Activated CD4-positive, alpha-beta T cell treated with anti-CD3 and anti-CD28 coated beads, Interleukin-2, Interleukin-6, amounts not matched to agents 100 ng/mL and 50 ng/mL, durations not matched to agents 16 hours and 8 hours (primary cell): ENCODE measurements at regions not wholly inside any gene's neighbourhood (a gene's known extent, or its start where the extent isn't known, plus 50 kb on each side); places are given as distances from the start of the nearest gene placed in this dataset.
"Not testable (repeated sequence)": the region's sequence is repeated elsewhere in the genome, so short reads cannot be mapped to it uniquely, and the experiment has no call there.

Experiments used
- DNase-seq: peaks from one replicate; pipeline ENCODE4 v3.0.0-alpha.2; 2020

- DNase-seq: no peak
Observed at GRCh38 chr3:20539666-20540065, 353.7 kb upstream of the SGO1 start.

- no peak for DNase-seq
Observed at GRCh38 chr3:20537234-20537633, 351.2 kb upstream of the SGO1 start.

GRCh38 chr3:20529911-20530310, 343.9 kb upstream of the SGO1 start:
- no peak for DNase-seq

GRCh38 chr3:20528180-20528770, 342.3 kb upstream of the SGO1 start:
- no peak for DNase-seq

GRCh38 chr3:20527368-20527767, 341.4 kb upstream of the SGO1 start:
- DNase-seq: no peak

GRCh38 chr3:20524328-20524727, 338.3 kb upstream of the SGO1 start:
- DNase-seq: no peak

- DNase-seq: no peak
Observed at GRCh38 chr3:20523293-20523692, 337.3 kb upstream of the SGO1 start.

GRCh38 chr3:20517316-20517715, 331.3 kb upstream of the SGO1 start:
- not testable (repeated sequence) for DNase-seq

GRCh38 chr3:20516311-20516710, 330.3 kb upstream of the SGO1 start:
- no peak for DNase-seq

GRCh38 chr3:20515834-20516233, 329.8 kb upstream of the SGO1 start:
- DNase-seq: no peak

GRCh38 chr3:20511863-20512505, 326.0 kb upstream of the SGO1 start:
- DNase-seq: peak; percentile 27

GRCh38 chr3:20510396-20510795, 324.4 kb upstream of the SGO1 start:
- DNase-seq: no peak

- no peak for DNase-seq
Observed at GRCh38 chr3:20503394-20504082, 317.5 kb upstream of the SGO1 start.

- DNase-seq: no peak
Observed at GRCh38 chr3:20490996-20491395, 305.0 kb upstream of the SGO1 start.

- no peak for DNase-seq
Observed at GRCh38 chr3:20488151-20488550, 302.1 kb upstream of the SGO1 start.

GRCh38 chr3:20484126-20484525, 298.1 kb upstream of the SGO1 start:
- no peak for DNase-seq

GRCh38 chr3:20482350-20482749, 296.3 kb upstream of the SGO1 start:
- no peak for DNase-seq

GRCh38 chr3:20480786-20481365, 294.9 kb upstream of the SGO1 start:
- DNase-seq: no peak

GRCh38 chr3:20478436-20478835, 292.4 kb upstream of the SGO1 start:
- DNase-seq: no peak

- not testable (repeated sequence) for DNase-seq
Observed at GRCh38 chr3:20464237-20464636, 278.2 kb upstream of the SGO1 start.

- DNase-seq: no peak
Observed at GRCh38 chr3:20462723-20463122, 276.7 kb upstream of the SGO1 start.

GRCh38 chr3:20462226-20462625, 276.2 kb upstream of the SGO1 start:
- DNase-seq: no peak

- DNase-seq: no peak
Observed at GRCh38 chr3:20458994-20459716, 273.1 kb upstream of the SGO1 start.
